ENCODE measurements at regions not wholly inside any gene's neighbourhood (a gene's known extent, or its start where the extent isn't known, plus 50 kb on each side); places are given as distances from the start of the nearest gene placed in this dataset.

GRCh38 chr21:43297391-43297981 is 128.7 kb downstream of the CRYAA start:
- H3K9me3 Mint-ChIP-seq (ENCODE audit: unreplicated experiment) = no peaks in the 10 kb centered on the region
- H3K27me3 Mint-ChIP-seq (ENCODE audit: unreplicated experiment) = peaks cover 6% of the 10 kb centered on the region
- no peaks in the 10 kb centered on the region for H3K36me3 Mint-ChIP-seq (ENCODE audit: low read depth, unreplicated experiment)
- no peak overlapping the region for H3K27ac Mint-ChIP-seq (ENCODE audit: unreplicated experiment)
- no peaks in the 10 kb centered on the region for H3K4me1 Mint-ChIP-seq (ENCODE audit: unreplicated experiment)
- TF ChIP-seq CTCF (IDR thresholded peaks at IDR 0.05; ENCODE audit: unreplicated experiment) = no peak
- no peak overlapping the region for H3K4me3 Mint-ChIP-seq (ENCODE audit: unreplicated experiment)
- DNase-seq (ENCODE audit: low spot score) = no peak

- no peak for DNase-seq (ENCODE audit: low spot score)
- Mint-ChIP-seq H3K27me3 (ENCODE audit: unreplicated experiment) (peaks cover 6% of the 10 kb centered on the region), H3K4me1 (ENCODE audit: unreplicated experiment) (no peaks in the 10 kb centered on the region), H3K9me3 (ENCODE audit: unreplicated experiment) (no peaks in the 10 kb centered on the region), H3K4me3 (ENCODE audit: unreplicated experiment) (no peak overlapping the region), H3K27ac (ENCODE audit: unreplicated experiment) (no peak overlapping the region), H3K36me3 (ENCODE audit: low read depth, unreplicated experiment) (no peaks in the 10 kb centered on the region)
- no peak for TF ChIP-seq CTCF (IDR thresholded peaks at IDR 0.05; ENCODE audit: unreplicated experiment)
Measured at GRCh38 chr21:43295066-43295958, 126.5 kb downstream of the CRYAA start.

DNA sequence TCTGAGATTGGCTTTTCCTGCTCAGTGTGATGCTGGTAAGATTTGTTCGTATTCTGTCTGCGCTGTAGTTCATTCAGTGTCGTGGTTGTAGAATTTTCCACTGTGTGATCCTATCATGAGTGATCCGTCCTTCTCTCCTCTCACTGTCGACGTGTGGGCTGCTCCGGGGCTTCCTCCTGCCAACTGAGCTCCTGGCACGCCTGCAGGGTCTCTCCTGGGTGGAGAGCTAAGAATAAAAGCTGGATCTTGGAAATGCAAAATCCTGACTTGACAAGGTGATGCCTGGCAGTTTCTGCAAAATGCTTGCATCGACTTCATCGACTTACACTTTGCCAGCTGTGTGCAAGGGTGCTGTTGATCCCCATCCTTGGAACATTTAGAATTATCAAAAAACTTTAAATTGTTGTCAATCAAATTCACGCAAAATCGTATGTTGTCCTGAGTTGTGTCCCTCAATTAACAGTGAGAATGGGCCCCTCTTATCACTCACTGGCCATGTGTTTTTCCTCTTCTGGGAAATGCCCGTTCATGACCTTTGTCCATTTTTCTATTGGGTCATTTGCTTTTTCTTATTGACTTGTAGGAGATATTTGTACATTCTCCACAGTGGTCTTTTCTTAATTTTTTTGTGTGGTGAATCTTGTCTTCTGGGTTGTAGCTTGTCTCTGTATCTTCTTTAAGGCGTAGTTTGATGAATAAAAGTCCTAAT is 125.5 kb downstream of the CRYAA start:
- peaks cover 6% of the 10 kb centered on the region for H3K27me3 Mint-ChIP-seq (ENCODE audit: unreplicated experiment)
- H3K27ac Mint-ChIP-seq (ENCODE audit: unreplicated experiment) = no peak overlapping the region
- no peaks in the 10 kb centered on the region for H3K4me1 Mint-ChIP-seq (ENCODE audit: unreplicated experiment)
- H3K36me3 Mint-ChIP-seq (ENCODE audit: low read depth, unreplicated experiment) = no peaks in the 10 kb centered on the region
- no peaks in the 10 kb centered on the region for H3K9me3 Mint-ChIP-seq (ENCODE audit: unreplicated experiment)
- no peak for TF ChIP-seq CTCF (IDR thresholded peaks at IDR 0.05; ENCODE audit: unreplicated experiment)
- DNase-seq (ENCODE audit: low spot score) = no peak
- no peak overlapping the region for H3K4me3 Mint-ChIP-seq (ENCODE audit: unreplicated experiment)

- Mint-ChIP-seq H3K4me1 (ENCODE audit: unreplicated experiment) (no peaks in the 10 kb centered on the region), H3K36me3 (ENCODE audit: low read depth, unreplicated experiment) (no peaks in the 10 kb centered on the region), H3K4me3 (ENCODE audit: unreplicated experiment) (no peak overlapping the region), H3K27ac (ENCODE audit: unreplicated experiment) (no peak overlapping the region), H3K9me3 (ENCODE audit: unreplicated experiment) (no peaks in the 10 kb centered on the region), H3K27me3 (ENCODE audit: unreplicated experiment) (peaks cover 1% of the 10 kb centered on the region)
- DNase-seq (ENCODE audit: low spot score) = no peak
- TF ChIP-seq CTCF (IDR thresholded peaks at IDR 0.05; ENCODE audit: unreplicated experiment) = no peak
Measured at GRCh38 chr21:43292866-43293142, 124.0 kb downstream of the CRYAA start.
